PC-3 (cell line): ENCODE measurements at regions not wholly inside any gene's neighbourhood (a gene's known extent, or its start where the extent isn't known, plus 50 kb on each side); places are given as distances from the start of the nearest gene placed in this dataset.
A peak's percentile ranks its signal among the peaks of the same experiment; 100 is the strongest.

Experiments
- ATAC-seq: fragments of 200-7000 bp; cut with Tn5 transposase; 2 replicates; pipeline ENCODE4 v1.9.1; 2020; ENCODE audit warnings: mild to moderate bottlenecking, moderate library complexity
- BruUV-seq: library from RNA; stranded (reverse); fragments of 400-500 nt; replicated peaks from 2 replicates; lab custom pipeline; 2021; lab: Mats Ljungman, UMichigan
- CTCF ChIA-PET: fragments of 300-600 bp; sonication (Branson Sonifier 250); formaldehyde crosslinking; loops from one replicate; lab custom pipeline; 2022; ENCODE audit warnings: antibody characterized with exemption; lab: Charles Lee
- POLR2A ChIA-PET: fragments of 300-600 bp; sonication (Branson Sonifier 250); formaldehyde crosslinking; loops from one replicate; lab custom pipeline; 2022; ENCODE audit warnings: antibody characterized with exemption; ENCODE audit not compliant: unreplicated experiment; lab: Charles Lee
- DNase-seq: peaks from one replicate; pipeline ENCODE4 v3.0.0-alpha.2; 2015
- H2AFZ ChIP-seq: fragments of 300-600 bp; sonication (generic); 2 replicates; pipeline ENCODE4 v1.6.0; 2016; ENCODE audit warnings: antibody characterized with exemption, low read length
- H3F3A ChIP-seq: fragments of 300-600 bp; sonication (generic); one replicate; pipeline ENCODE4 v1.6.0; 2017; ENCODE audit warnings: antibody characterized with exemption, low read length, control low read depth, mild to moderate bottlenecking; ENCODE audit not compliant: unreplicated experiment
- H3K27ac ChIP-seq: fragments of 300-600 bp; sonication (generic); 2 replicates; pipeline ENCODE4 v1.5.1; 2016; ENCODE audit warnings: mild to moderate bottlenecking, low read length
- H3K27me3 ChIP-seq: fragments of 300-600 bp; sonication (generic); 2 replicates; pipeline ENCODE4 v1.6.1; 2016; ENCODE audit warnings: low read length, mixed read lengths
- H3K36me3 ChIP-seq: fragments of 300-600 bp; sonication (generic); 2 replicates; pipeline ENCODE4 v1.6.1; 2016; ENCODE audit warnings: low read depth, mixed run types, low read length, mixed read lengths
- H3K4me1 ChIP-seq: fragments of 300-600 bp; sonication (generic); 2 replicates; pipeline ENCODE4 v1.5.1; 2016; ENCODE audit warnings: low read length; ENCODE audit not compliant: insufficient read depth
- H3K4me2 ChIP-seq: fragments of 300-600 bp; sonication (generic); 2 replicates; pipeline ENCODE4 v1.6.0; 2016; ENCODE audit warnings: low read length
- H3K4me3 ChIP-seq: fragments of 300-600 bp; sonication (generic); 2 replicates; pipeline ENCODE4 v1.5.1; 2016; ENCODE audit warnings: mild to moderate bottlenecking, low read length, mixed read lengths
- H3K79me2 ChIP-seq: fragments of 300-600 bp; sonication (generic); 2 replicates; pipeline ENCODE4 v1.6.1; 2017; ENCODE audit warnings: low read length, mixed read lengths
- H3K9ac ChIP-seq: fragments of 300-600 bp; sonication (generic); 2 replicates; pipeline ENCODE4 v1.6.0; 2016; ENCODE audit warnings: mild to moderate bottlenecking, low read length
- H3K9me2 ChIP-seq: fragments of 300-600 bp; sonication (generic); replicated peaks from 2 replicates; pipeline ENCODE4 v1.6.1; 2016; ENCODE audit warnings: mixed run types, low read length, mixed read lengths
- H3K9me3 ChIP-seq: fragments of 300-600 bp; sonication (generic); 2 replicates; pipeline ENCODE4 v1.6.1; 2016; ENCODE audit warnings: low read length, mixed read lengths
- H4K20me1 ChIP-seq: fragments of 300-600 bp; sonication (generic); 2 replicates; pipeline ENCODE4 v1.6.1; 2016; ENCODE audit warnings: low read length, mixed read lengths
- EZH2 ChIP-seq: fragments of 300-600 bp; sonication (generic); IDR thresholded peaks from one replicate; pipeline ENCODE4 v1.6.1; 2017; ENCODE audit warnings: antibody characterized with exemption, mild to moderate bottlenecking, low read length; ENCODE audit not compliant: unreplicated experiment
- EZH2phosphoT487 ChIP-seq: fragments of 300-600 bp; sonication (generic); IDR thresholded peaks from 2 replicates; pipeline ENCODE4 v1.6.1; 2018; ENCODE audit warnings: mild to moderate bottlenecking, antibody characterized with exemption, low read length, borderline replicate concordance
- intact Hi-C: fragments of 100-400 bp; cut with micrococcal nuclease; formaldehyde crosslinking; loops from 2 replicates; pipeline ENCODE4 v1.9.0; 2023
- TF ChIP-seq, protein P1 (sequence below): fragments of 300-600 bp; sonication (generic); conservative IDR thresholded peaks from 2 replicates; pipeline ENCODE4 v1.5.1; 2017; ENCODE audit warnings: antibody characterized with exemption, low read depth, mild to moderate bottlenecking, low read length

DNA sequence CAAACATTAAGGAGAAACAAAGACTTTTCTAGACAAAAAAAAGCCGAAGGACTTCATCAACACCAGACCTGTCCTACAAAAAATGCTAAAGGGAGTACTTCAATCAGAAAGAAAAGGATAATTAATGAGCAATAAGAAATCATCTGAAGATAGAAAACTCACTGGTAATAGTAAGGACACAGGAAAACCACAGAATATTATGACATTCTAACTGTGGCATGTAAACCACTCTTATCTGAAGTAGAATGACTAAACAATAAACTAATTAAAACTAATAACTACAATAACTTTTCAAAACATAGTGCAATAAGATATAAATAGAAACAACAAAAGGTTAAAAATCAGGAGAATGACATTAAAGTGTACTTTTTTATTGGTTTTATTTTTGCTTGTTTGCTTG is 584.5 kb upstream of the CCDC54 start:
- TF ChIP-seq EZH2 (no peak), EZH2phosphoT487 (no peak)
- TF ChIP-seq, protein P1, sequence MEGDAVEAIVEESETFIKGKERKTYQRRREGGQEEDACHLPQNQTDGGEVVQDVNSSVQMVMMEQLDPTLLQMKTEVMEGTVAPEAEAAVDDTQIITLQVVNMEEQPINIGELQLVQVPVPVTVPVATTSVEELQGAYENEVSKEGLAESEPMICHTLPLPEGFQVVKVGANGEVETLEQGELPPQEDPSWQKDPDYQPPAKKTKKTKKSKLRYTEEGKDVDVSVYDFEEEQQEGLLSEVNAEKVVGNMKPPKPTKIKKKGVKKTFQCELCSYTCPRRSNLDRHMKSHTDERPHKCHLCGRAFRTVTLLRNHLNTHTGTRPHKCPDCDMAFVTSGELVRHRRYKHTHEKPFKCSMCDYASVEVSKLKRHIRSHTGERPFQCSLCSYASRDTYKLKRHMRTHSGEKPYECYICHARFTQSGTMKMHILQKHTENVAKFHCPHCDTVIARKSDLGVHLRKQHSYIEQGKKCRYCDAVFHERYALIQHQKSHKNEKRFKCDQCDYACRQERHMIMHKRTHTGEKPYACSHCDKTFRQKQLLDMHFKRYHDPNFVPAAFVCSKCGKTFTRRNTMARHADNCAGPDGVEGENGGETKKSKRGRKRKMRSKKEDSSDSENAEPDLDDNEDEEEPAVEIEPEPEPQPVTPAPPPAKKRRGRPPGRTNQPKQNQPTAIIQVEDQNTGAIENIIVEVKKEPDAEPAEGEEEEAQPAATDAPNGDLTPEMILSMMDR = no peak
- Histone ChIP-seq H2AFZ (no peak overlapping the region), H3K4me2 (no peak overlapping the region), H4K20me1 (no peaks in the 10 kb centered on the region), H3F3A (no peaks in the 10 kb centered on the region), H3K79me2 (no peaks in the 10 kb centered on the region), H3K36me3 (no peaks in the 10 kb centered on the region), H3K9ac (no peak overlapping the region), H3K9me2 (no peaks in the 10 kb centered on the region), H3K27ac (no peak overlapping the region), H3K4me3 (no peak overlapping the region), H3K4me1 (peaks cover 16% of the 10 kb centered on the region), H3K9me3 (0 out of 2 replicates have a peak, but pooled peaks cover 5% of the 10 kb centered on the region), H3K27me3 (no peaks in the 10 kb centered on the region)
- ChIA-PET CTCF (no interaction called here), POLR2A (no interaction called here)
- ATAC-seq = no peak
- no peak for DNase-seq
- intact Hi-C loops = no loop called here
- BruUV-seq = no TSS peak

GRCh38 chr3:106794442-106794841 is 582.8 kb upstream of the CCDC54 start:
- Histone ChIP-seq H3K9me2 (no peaks in the 10 kb centered on the region), H4K20me1 (no peaks in the 10 kb centered on the region), H3K27ac (no peak overlapping the region), H3K9ac (no peak overlapping the region), H3F3A (no peaks in the 10 kb centered on the region), H3K36me3 (no peaks in the 10 kb centered on the region), H3K9me3 (0 out of 2 replicates have a peak, but pooled peaks cover 5% of the 10 kb centered on the region), H3K4me1 (peaks cover 16% of the 10 kb centered on the region), H3K79me2 (no peaks in the 10 kb centered on the region), H3K4me2 (peak overlapping the region; percentile 62), H3K27me3 (no peaks in the 10 kb centered on the region), H2AFZ (peak overlapping the region; percentile 6; the same call in 1 of the 2 replicates), H3K4me3 (0 out of 2 replicates have a peak overlapping the region, but pooled peaks have one; percentile 2)
- intact Hi-C loops = no loop called here
- CTCF ChIA-PET = no interaction called here
- peak; percentile 67 for DNase-seq
- TF ChIP-seq EZH2phosphoT487 = no peak
- TF ChIP-seq, protein P1 = no peak
- TF ChIP-seq EZH2 = no peak
- BruUV-seq = no TSS peak
- peak; percentile 60 for ATAC-seq
- POLR2A ChIA-PET = no interaction called here

- intact Hi-C loops = no loop called here
- H3K9ac ChIP-seq = no peak overlapping the region
- 0 out of 2 replicates have a peak, but pooled peaks cover 5% of the 10 kb centered on the region for H3K9me3 ChIP-seq
- no peak overlapping the region for H3K4me2 ChIP-seq
- H2AFZ ChIP-seq = no peak overlapping the region
- peaks cover 16% of the 10 kb centered on the region for H3K4me1 ChIP-seq
- ChIA-PET POLR2A (interaction anchor here (0.7 kb wide), 1 partner anchor 67 kb away, joined by 11 read pairs; no protein-coding TSS in a partner anchor), CTCF (no interaction called here)
- no peaks in the 10 kb centered on the region for H3F3A ChIP-seq
- H3K4me3 ChIP-seq = no peak overlapping the region
- H3K27ac ChIP-seq = no peak overlapping the region
- no peaks in the 10 kb centered on the region for H3K9me2 ChIP-seq
- H4K20me1 ChIP-seq = no peaks in the 10 kb centered on the region
- no peaks in the 10 kb centered on the region for H3K79me2 ChIP-seq
- H3K27me3 ChIP-seq = no peaks in the 10 kb centered on the region
- no TSS peak for BruUV-seq
- no peaks in the 10 kb centered on the region for H3K36me3 ChIP-seq
- TF ChIP-seq, protein P1 = no peak
- DNase-seq = no peak
- no peak for ATAC-seq
Measured at GRCh38 chr3:106795553-106795952, 581.7 kb upstream of the CCDC54 start.
